HG03108 (cell line): ENCODE measurements at regions not wholly inside any gene's neighbourhood (a gene's known extent, or its start where the extent isn't known, plus 50 kb on each side); places are given as distances from the start of the nearest gene placed in this dataset.

Experiments
- ATAC-seq: cut with Tn5 transposase; IDR thresholded peaks from one replicate; pipeline ENCODE4 v1.9.1; 2021; ENCODE audit warnings: moderate library complexity; ENCODE audit not compliant: unreplicated experiment

DNA sequence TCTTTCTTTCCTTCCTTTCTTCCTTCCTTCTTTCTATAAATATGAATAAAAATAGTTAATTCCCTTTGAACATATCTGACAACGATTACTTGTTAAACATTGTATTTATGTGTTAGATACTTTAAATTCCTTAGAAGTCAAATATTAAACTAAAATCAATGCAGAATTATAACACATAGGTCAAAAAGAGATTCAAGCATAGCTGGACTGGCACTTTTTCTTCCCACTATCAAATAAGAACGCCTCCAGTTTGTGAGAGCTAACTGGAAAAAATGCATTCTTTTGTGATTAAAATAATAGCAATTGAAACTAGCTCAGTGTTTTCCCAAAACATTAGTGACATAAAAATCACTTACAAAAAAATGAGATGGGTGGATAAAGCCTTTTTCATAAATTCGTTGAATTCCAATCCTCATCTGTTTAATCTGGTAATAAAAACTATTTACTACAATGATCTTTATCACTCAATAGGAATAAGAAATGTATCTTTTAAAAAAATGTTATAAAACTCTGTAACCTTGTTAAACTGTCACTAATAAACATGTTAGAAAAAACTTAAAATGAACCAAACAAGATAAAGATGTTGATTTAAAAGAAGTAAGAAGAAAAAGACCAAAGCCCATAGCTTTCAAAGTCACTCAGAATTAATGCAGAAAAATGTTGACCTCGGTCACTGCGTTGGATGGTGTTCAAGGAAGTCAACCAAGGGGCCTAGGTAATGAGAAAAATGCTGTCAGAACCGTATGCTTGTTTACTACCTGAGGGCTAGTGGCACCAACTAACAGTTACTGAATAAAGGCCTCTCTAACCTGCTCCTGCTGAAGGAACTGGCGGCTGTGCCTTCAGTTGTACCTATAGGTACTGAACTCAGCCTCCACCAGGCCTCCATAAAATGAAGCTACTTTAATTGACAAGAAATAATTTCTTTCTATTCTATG is 1039.5 kb upstream of the SLC10A2 start:
- no peak for ATAC-seq

DNA sequence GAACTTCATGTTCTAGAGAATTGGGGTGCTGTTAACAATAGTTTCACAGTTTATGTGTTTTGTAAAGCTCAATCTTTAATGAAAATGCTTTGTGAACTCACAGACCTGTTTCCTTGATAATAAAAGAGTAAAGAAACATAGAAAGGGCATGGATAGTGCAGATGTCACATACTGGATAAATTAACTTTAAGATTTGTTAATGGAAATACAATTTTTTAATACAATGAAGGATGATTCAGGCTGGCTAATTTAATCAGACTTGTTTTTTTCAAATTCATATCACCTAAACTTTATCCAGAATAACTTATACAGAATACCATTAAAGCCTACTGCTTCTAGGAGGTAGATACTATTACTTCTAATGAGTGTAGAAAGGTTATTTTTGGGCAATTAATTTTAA is 1033.5 kb upstream of the SLC10A2 start:
- ATAC-seq, result no peak

DNA sequence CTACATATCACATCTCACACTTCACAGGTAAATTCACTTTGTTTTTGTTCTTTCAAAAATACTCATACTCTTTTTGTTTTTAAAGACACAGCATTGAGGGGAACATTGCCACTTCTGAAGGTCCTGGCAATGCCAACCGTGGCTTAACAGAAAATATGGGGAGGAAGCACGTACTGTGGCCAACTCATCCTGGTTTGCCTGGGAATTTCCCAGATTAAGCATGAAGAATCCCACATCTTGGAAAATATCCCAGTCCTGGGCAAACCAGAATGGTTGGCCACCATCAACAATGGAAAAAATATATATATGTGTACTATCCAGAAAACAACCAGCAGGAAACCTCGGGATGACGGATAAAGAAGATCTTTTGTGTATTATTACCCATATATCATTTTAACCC is 1032.2 kb upstream of the SLC10A2 start:
- no peak for ATAC-seq

DNA sequence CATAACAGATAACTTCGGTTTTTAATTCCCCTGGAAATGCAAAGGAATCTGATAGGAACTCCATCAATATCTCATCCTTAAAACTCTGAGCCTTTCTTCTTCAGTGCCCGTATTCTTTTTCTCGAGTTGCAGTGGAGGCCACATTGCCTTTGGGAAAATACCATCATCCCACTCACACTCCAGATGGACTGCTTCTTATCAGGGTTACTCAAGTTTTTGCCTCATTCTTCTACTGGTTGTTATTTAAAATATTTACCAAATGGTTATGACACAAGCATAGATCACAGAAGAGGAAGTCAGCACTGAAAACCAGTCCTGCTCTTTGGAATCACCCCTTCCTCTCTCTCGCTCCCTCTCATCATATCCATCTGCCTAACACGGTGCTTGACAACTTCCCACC is 1020.5 kb upstream of the SLC10A2 start:
- no peak for ATAC-seq

DNA sequence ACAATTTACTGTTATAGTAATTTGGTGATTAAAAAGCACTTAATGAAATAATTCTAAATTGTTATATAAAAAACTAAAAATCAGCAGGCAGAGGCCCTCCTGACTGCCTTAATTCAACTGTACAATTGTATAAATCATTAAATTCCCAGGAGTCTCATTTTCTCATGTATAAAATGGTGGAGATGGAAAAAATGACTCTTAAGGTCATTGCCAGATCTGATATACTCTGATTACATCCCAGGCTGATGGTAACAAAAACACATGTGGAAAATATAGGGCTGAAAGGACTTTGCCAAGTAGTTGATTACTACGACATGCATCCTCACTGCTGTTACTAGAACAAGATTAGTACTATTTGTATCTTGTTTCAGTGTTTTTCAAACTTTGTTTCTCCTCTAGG is 1020.0 kb upstream of the SLC10A2 start:
- ATAC-seq, result no peak

DNA sequence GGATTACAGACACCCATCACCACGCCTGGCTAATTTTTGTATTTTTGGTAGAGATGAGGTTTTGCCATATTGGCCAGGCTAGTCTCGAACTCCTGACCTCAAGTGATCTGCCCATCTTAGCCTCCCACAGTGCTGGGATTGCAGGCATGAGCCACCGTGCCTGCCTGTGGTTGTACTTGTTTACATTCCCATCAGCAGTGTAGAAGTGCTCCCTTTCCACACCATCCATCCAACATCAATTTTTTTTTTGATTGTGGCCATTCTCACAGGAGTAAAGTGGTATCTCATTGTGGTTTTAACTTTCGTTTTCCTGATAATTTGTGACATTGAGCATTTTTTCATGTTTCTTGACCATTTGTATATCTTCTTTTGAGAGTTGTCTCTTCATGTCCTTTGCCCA is 1019.4 kb upstream of the SLC10A2 start:
- no peak for ATAC-seq

DNA sequence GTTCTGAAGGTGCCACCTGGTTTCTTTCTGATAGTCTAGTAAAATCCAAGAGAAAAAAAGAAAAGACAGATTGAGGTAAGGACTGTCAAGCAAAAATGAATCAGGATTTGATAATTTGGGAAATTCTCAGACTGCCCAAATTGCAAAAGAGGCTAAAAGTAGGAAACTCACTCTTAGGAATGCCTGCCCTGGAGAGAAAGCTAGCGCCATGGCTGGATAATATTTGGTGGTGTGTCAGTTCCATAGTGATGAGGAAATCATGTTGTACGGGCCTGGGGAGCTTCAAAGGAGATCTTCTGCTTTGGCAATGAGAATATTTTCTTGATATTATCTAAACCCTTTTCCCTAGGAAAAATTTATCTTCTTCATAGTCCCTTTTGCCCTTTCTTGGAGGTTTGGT is 1008.1 kb upstream of the SLC10A2 start:
- ATAC-seq, result no peak

DNA sequence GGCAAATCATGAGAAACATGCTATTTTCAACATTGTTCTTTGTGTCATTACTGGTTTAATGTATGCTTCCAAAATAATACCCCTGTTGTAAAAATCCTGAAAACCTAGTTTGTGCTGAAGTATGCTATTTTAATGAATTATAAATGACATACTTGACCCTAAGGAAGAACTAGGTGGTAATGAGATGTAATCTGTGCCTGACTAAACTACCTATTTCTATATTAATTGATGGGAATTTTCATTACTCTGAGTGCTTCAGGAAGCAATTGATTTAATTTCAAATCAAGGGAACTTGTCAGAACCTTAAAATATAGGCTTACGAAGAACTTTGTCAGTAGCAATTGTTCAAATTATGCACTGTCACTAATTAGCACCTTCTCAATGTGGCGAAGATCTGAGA is 1005.6 kb upstream of the SLC10A2 start:
- ATAC-seq, result no peak

DNA sequence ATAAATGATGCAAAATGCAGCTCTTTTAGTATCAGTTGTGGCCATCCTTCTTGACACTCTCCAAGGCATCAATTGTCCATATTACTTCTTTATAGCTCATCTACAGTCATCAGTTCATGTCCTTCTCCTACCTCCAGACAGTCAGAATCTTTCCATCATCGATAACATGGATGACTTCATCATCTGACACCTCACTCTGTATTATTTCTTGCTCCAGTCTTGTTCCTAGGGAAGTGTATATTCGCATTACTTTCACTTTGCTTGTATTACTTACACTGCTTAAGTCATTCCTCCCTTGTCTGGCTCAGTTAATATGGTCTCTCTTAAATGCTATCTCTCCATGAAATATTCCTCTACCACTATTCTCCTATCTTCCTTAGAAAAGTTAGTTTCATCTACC is 999.1 kb upstream of the SLC10A2 start:
- ATAC-seq, result no peak

DNA sequence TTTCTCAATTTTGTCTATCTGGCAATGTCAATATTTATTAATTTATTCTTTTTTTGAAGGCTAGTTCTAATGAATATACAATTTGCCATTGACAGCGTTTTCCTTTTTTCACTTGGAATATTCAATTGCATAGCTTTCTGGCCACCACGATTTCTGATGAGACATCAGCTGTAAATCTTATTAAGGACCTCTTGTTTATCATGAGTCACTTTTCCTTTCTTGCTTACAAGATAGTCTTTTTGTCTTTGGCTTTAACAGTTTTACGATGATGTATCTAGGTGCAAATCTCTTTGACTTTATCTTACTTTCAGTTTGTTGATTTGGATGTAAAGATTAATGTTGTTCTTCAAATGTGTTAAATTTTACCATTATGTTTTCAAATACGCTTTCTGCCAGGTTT is 991.6 kb upstream of the SLC10A2 start:
- ATAC-seq, result no peak

DNA sequence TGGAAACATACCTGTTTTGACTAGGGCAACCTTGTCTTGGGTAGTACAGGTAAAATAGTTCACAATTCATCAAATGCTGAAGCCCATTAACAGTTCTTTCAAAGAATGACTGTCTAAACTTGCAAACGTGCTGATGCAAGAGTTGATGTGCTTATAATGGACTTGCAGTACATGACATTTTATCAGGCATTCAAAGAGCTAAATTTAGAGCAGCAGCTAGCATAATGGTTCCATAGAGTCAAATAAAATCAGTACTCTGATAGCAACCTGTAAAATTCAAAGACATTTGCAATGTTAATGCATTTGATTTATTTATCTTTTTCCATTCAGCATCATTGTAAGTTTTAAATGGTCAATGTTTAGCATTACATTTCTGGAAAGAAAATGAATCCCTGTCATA is 979.7 kb upstream of the SLC10A2 start:
- no peak for ATAC-seq

DNA sequence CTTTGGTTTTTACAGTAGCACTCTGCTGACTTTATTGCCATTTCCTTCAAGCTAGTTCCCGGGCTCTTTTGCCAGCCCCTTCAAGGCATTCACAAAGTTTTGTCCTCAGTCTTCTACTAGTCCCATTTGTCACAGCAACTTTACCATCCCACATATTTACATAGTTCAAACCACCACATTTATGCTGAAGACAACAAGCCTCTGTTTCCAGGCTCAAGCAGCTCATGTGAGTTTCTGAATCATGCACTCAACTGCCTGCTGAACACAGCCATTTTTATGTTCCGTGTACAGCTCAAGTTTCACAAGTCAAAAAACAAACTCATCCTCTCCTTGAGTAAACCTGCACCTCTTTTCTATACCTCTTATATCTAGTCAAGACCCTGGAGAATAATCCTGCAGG is 977.0 kb upstream of the SLC10A2 start:
- no peak for ATAC-seq

DNA sequence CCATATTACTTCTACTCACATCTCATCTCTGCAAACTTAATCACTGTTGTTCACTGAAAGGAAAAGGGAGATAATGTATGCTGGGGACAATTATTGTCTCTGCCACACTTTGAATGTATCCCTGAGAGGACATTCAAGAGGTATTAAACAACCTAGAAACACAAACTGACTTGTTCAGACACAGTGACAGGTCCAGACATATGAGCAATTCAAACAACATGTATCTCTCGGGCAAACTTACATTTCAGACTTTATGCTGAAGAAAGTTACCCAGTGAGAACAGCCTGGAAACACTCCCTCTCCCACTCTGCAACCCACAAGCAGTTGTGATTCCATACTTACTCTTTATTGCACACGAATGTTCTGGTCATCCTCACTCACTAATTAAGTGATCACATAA is 968.7 kb upstream of the SLC10A2 start:
- no peak for ATAC-seq

DNA sequence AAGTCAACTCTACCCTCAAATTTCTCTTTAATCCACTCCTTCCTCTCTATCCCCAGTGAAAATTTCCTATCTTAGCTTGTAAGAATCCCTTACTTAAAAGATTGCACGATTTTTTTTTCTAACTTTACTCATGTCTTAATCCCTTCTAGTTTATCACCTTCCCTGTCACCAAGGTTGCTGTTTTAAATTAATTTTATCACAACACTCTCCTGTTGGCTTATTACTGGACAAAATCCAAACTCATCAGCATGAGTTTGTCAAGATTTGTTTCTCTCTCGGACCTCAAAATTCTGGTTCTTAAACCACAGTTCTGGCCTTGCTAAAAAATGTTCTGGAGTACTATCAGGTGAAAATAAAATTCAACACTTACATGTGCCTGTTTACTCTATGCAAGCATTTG is 959.1 kb upstream of the SLC10A2 start:
- no peak for ATAC-seq

DNA sequence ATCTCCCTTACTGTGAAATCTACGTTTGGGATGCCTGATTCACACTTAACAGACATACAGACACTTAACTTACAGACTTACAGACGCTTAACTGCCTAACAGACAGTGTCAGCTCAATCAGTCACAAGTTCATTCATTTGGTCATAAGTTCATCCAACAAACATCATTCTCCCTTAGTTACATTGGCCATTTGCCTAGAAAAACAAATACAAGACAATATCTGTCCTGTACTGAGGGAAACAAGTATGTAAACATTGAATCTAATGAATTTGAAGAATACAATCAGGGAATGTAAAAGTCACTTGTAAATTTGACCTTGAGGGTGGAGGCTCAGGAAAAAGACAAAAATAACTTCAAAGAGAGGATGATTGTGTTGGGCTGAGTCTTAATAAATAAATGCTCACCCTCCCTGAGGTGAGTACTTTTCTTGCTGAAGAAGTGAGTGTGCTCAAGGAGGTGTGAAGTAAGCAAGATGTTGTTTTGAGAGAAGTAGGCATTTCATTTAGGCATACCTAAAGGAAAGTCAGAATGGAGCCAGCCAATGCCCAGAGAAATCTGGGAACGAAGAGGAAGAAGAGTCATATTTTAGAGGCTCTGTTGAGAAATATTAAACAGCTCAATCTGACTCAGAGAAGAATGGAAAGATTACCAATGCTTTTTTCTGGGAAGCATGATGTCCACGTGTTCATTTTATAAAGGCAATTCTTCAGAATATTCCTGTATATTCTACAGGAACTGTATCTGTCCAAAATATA is 958.4 kb upstream of the SLC10A2 start:
- ATAC-seq, result no peak

DNA sequence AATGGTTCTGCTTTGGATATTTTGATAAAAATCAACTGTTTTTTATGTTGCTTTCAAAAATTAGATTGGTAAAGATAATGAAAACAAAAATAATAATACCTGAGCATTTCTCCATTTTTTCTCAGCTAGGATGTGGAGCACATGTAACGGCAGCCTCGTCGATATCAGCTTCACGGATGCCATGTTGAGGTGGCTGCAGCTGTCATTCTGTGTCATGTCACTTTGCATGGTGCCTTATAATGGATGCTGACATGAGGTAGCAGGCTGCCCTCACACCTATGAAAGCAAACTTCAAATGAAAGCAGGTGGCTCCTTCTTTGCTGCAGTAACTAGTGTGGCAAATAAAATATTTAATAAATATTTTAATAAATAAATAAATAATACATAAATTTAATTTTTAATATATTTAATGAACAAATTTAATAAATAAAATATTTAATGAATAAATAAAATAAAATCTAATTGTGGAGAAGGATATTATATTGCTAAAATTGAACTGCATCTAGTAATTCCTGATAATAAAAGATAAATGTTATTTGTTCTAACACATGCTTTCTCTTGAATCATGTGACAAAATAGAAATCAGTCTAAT is 955.7 kb upstream of the SLC10A2 start:
- no peak for ATAC-seq

DNA sequence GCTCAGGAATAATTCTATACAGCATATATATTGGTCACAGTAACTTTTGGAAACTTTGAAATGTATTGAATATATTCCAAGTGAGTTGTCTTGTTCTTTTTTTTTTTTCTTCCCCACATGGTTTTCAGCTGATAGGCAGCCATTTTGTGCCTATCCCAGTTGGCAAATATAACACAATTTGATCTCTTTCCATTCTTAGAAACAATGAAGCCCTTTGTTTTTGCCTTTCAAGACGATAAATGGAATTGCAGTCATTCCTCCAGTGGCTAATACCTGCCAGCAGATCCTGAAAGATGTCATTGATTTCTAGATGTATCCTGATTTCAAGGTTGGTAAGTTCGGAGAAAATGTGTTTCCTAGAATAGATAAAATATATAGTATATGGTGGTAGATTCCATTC is 951.1 kb upstream of the SLC10A2 start:
- no peak for ATAC-seq

DNA sequence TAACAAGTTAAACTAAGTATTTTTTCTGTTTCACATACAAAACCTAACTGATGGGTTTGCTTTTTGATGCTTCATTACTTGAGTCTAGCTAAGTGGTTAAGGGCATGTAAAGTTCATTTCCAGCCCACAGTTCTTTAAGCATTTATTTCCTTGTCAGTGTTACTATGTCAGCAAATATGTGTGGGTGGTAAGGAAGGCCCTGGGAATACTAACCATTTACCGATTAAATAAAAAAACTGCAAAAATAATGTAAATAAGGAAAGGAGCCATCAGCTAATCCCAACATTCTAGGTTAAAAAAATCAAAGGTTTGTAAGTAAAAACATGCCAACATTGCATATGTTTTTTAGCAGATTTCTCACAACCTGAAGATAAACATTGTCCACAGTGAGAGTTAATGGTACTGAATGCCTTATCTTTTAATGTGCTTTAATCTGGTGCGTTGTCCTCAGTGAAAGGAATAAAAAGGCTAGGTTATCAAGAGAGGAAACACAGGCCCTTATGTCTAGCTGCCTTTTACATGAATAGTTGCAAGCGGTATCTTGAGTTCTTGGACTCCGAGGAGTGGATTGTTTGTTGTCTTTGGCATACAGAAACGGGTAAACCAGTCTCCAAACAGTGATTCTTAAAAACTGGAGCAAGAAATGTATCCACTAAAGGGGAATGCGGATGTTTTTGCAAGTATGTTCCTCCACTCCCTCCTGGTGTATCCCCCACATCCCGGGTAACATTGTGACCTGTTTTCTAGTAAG is 949.6 kb upstream of the SLC10A2 start:
- no peak for ATAC-seq

DNA sequence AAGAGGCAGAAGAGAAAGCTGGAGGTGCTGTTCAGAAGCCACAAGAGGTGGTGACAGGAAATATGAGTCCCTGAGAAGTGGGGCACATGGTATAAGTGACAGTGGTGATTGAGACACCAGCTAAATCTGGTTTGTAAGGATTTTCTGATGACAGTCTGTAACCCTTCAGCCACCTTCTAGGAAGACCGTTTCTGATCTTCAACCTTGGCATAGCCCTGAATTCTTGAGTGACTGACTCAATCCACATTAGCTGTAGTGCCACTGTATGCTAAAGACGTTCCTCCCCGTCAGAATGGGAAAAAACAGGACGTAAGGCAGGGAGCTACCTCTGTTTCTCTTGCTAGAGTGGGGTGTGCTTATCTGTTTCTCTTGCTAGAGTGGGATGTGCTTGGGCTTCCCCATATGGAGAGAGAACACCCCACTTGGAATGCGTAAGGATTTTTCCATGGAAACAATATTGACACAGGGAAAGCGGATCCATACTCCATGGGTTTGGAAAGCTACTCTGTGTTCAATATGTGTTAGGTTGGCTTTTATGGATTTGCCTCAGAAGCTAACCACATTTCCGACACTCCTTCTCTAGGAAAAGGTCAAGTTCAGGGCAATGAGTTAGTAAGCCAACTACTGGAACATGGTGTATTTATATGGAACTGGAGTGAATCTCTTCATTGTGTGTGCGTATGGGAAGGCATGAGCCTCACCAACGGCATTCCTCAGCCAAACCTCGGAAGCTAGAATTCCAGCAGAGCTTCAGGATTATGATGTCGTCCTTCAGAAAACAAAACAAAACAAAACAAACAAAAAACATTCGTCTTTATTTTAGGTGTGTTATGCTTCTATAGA is 948.8 kb upstream of the SLC10A2 start:
- ATAC-seq, result no peak

DNA sequence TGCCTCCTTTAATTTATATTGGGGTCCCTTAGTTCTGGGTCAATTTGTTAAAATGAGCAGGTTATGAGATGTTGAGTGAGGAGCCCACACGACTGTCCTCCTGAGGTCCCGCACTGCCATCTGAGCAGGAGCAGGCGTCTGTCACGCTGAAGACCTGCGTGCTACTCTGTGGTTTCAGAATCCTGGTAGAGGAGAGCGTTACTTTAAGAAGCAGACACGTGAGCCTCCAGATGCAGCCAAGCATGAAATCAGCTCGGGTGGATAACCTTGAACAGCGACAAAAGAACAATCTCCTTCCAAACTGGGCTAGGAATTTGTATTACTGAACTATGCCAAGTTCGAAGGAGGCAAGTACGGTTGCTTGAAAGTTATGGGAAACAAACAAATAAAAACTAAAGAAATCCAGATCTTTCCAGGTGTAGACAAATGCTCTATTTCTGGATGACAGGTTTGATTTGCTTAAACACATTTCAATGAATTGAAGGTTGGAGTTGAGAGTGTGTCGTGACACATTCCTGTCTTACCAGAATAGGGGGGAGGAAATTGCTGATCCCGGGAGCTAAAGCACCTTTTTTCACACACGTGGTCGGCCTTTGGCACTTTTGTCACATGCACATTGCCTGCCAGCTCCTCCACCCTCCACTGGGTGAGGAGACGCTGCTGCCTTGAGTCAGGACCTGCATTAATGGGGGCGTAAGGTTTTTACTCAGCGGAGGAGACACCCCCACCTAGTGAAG is 945.5 kb upstream of the SLC10A2 start:
- ATAC-seq, result no peak
